ENCODE measurements at regions not wholly inside any gene's neighbourhood (a gene's known extent, or its start where the extent isn't known, plus 50 kb on each side); places are given as distances from the start of the nearest gene placed in this dataset.

- Histone ChIP-seq H3K4me3 (ENCODE audit: low read depth, low read length) (no peak overlapping the region), H3K27me3 (ENCODE audit: control insufficient read depth, insufficient read depth, low read length) (peaks cover 2% of the 10 kb centered on the region; the same call in 1 of the 2 replicates), H3K36me3 (ENCODE audit: control insufficient read depth, insufficient read depth, low read length) (no peaks in the 10 kb centered on the region)
- POLR2A ChIA-PET: no interaction called here
- CTCF ChIA-PET: no interaction called here
- DNase-seq (ENCODE audit: low read depth): no peak
- no peak for TF ChIP-seq CTCF (IDR thresholded peaks at IDR 0.05; ENCODE audit: insufficient read depth, low read depth, low read length)
Observed at GRCh38 chr3:14347110-14347509, 55.3 kb upstream of the SLC6A6 start.

GRCh38 chr3:14351617-14352001 lies 50.8 kb upstream of the SLC6A6 start:
- H3K4me3 ChIP-seq (ENCODE audit: low read depth, low read length): no peak overlapping the region
- no peak for TF ChIP-seq CTCF (IDR thresholded peaks at IDR 0.05; ENCODE audit: insufficient read depth, low read depth, low read length)
- no peaks in the 10 kb centered on the region for H3K36me3 ChIP-seq (ENCODE audit: control insufficient read depth, insufficient read depth, low read length)
- ChIA-PET CTCF (interaction anchor here (1.6 kb wide), 1 partner anchor 26 kb away, joined by 3 read pairs; no protein-coding TSS in a partner anchor), POLR2A (no interaction called here)
- no peak for DNase-seq (ENCODE audit: low read depth)
- H3K27me3 ChIP-seq (ENCODE audit: control insufficient read depth, insufficient read depth, low read length): no peaks in the 10 kb centered on the region

GRCh38 chr3:14352002-14352627 lies 50.3 kb upstream of the SLC6A6 start:
- Histone ChIP-seq H3K4me3 (ENCODE audit: low read depth, low read length) (no peak overlapping the region), H3K27me3 (ENCODE audit: control insufficient read depth, insufficient read depth, low read length) (no peaks in the 10 kb centered on the region), H3K36me3 (ENCODE audit: control insufficient read depth, insufficient read depth, low read length) (no peaks in the 10 kb centered on the region)
- TF ChIP-seq CTCF (IDR thresholded peaks at IDR 0.05; ENCODE audit: insufficient read depth, low read depth, low read length): no peak
- ChIA-PET POLR2A (no interaction called here), CTCF (interaction anchor here (1.6 kb wide), 1 partner anchor 27 kb away, joined by 3 read pairs; no protein-coding TSS in a partner anchor)
- DNase-seq (ENCODE audit: low read depth): no peak

Data from BJ (cell line).